H1 (cell line): ENCODE measurements at regions not wholly inside any gene's neighbourhood (a gene's known extent, or its start where the extent isn't known, plus 50 kb on each side); places are given as distances from the start of the nearest gene placed in this dataset.

Experiments used
- CTCF ChIA-PET: fragments of 300-600 bp; sonication (Branson Sonifier 250); formaldehyde crosslinking; loops from one replicate; lab custom pipeline; 2021; ENCODE audit not compliant: partially characterized antibody; lab: Charles Lee
- POLR2A ChIA-PET: fragments of 300-600 bp; sonication (Branson Sonifier 250); formaldehyde crosslinking; loops from one replicate; lab custom pipeline; 2021; ENCODE audit warnings: inconsistent platforms; ENCODE audit not compliant: partially characterized antibody; lab: Charles Lee
- DNase-seq, 2 experiments: peaks; one replicate each; pipeline versions ENCODE4 v3.0.0 to v3.0.0-alpha.2; 2010 to 2022; ENCODE audit warnings: low spot score in 2 of 2, low read depth in 1 of 2, mixed read lengths in 1 of 2
- FAIRE-seq: peaks from 2 replicates; lab custom pipeline; 2011; peaks lifted over from hg19 to GRCh38; lab: Jason Lieb, UNC
- H2AFZ ChIP-seq: 2 replicates; pipeline ENCODE4 v1.8.1; 2012; ENCODE audit warnings: low read length, inconsistent platforms
- H2AK5ac ChIP-seq: 2 replicates; pipeline ENCODE4 v1.6.1; 2013; ENCODE audit warnings: low read depth, low read length
- H2BK120ac ChIP-seq: replicated peaks from 2 replicates; pipeline ENCODE3; 2013; ENCODE audit warnings: low read depth, low read length, inconsistent platforms
- H2BK12ac ChIP-seq: 2 replicates; pipeline ENCODE4 v1.6.1; 2013; ENCODE audit warnings: low read depth, low read length
- H2BK15ac ChIP-seq: 2 replicates; pipeline ENCODE4 v1.6.1; 2013; ENCODE audit warnings: low read length
- H2BK20ac ChIP-seq: 2 replicates; pipeline ENCODE4 v1.6.1; 2013; ENCODE audit warnings: low read length
- H2BK5ac ChIP-seq: 2 replicates; pipeline ENCODE4 v1.6.1; 2013; ENCODE audit warnings: low read depth, low read length
- H3K14ac ChIP-seq: 2 replicates; pipeline ENCODE4 v1.6.1; 2013; ENCODE audit warnings: inconsistent platforms; ENCODE audit not compliant: insufficient read length
- H3K18ac ChIP-seq: 2 replicates; pipeline ENCODE4 v1.6.1; 2013; ENCODE audit warnings: low read length; ENCODE audit errors: extremely low read depth
- H3K23ac ChIP-seq: 2 replicates; pipeline ENCODE4 v1.6.1; 2013; ENCODE audit warnings: inconsistent platforms; ENCODE audit not compliant: insufficient read length
- H3K23me2 ChIP-seq: 2 replicates; pipeline ENCODE4 v1.6.1; 2013; ENCODE audit warnings: low read depth, low read length
- H3K27ac ChIP-seq: 2 replicates; pipeline ENCODE4 v1.6.1; 2011; ENCODE audit warnings: low read depth, low read length, inconsistent platforms
- H3K27me3 ChIP-seq, 4 experiments: replicated peaks in 1 of 4; 1 replicate in 1 of 4; 2 replicates in 3 of 4; pipeline versions ENCODE4 v1.6.1 to v1.8.1; 2011 to 2013; ENCODE audit warnings: low read length in 3 of 4, mild to moderate bottlenecking in 3 of 4, inconsistent platforms in 2 of 4, mixed read lengths in 2 of 4, moderate library complexity in 1 of 4; ENCODE audit not compliant: control insufficient read depth in 3 of 4, insufficient read depth in 3 of 4; ENCODE audit errors: extremely low read depth in 1 of 4
- H3K36me3 ChIP-seq, 4 experiments: 2 replicates each; pipeline versions ENCODE4 v1.6.1 to v1.8.1; 2011 to 2013; ENCODE audit warnings: mild to moderate bottlenecking in 4 of 4, low read length in 3 of 4, moderate library complexity in 2 of 4, control low read depth in 1 of 4, inconsistent platforms in 1 of 4; ENCODE audit not compliant: insufficient read depth in 4 of 4, control insufficient read depth in 2 of 4
- H3K4ac ChIP-seq: replicated peaks from 2 replicates; pipeline ENCODE3; 2013; ENCODE audit warnings: low read length, low read depth, mixed read lengths, inconsistent platforms; ENCODE audit not compliant: insufficient read length
- H3K4me1 ChIP-seq, 4 experiments: replicated peaks in 1 of 4; 1 replicate in 1 of 4; 2 replicates in 3 of 4; pipeline versions ENCODE4 v1.6.1 to v1.8.1; 2011 to 2013; ENCODE audit warnings: low read length in 3 of 4, inconsistent platforms in 2 of 4, mixed read lengths in 1 of 4; ENCODE audit not compliant: insufficient read depth in 4 of 4, control insufficient read depth in 3 of 4
- H3K4me2 ChIP-seq, 2 experiments: 2 replicates each; pipeline versions ENCODE4 v1.6.1 to v1.8.1; 2011 to 2013; ENCODE audit warnings: low read depth in 2 of 2, low read length in 2 of 2, control low read depth in 1 of 2, inconsistent platforms in 1 of 2, mild to moderate bottlenecking in 1 of 2; ENCODE audit not compliant: insufficient read depth in 1 of 2
- H3K4me3 ChIP-seq, 4 experiments: fragments of 200-600, 300-600 bp in 1 of 4; sonication (generic), shearing (Covaris generic), sonication (Bioruptor Twin) in 1 of 4; 2 replicates each; pipeline versions ENCODE4 v1.5.1 to v1.8.1; 2011 to 2016; ENCODE audit warnings: low read length in 4 of 4, low read depth in 3 of 4, control low read depth in 2 of 4, inconsistent platforms in 2 of 4, mild to moderate bottlenecking in 2 of 4, mixed read lengths in 1 of 4, moderate library complexity in 1 of 4; ENCODE audit not compliant: insufficient read depth in 2 of 4; ENCODE audit errors: extremely low read depth in 1 of 4
- H3K56ac ChIP-seq: replicated peaks from 2 replicates; pipeline ENCODE3; 2013; ENCODE audit warnings: low read depth, mild to moderate bottlenecking, mixed read lengths, low read length, inconsistent platforms; ENCODE audit not compliant: insufficient read length
- H3K79me1 ChIP-seq: 2 replicates; pipeline ENCODE4 v1.6.1; 2013; ENCODE audit warnings: low read depth, low read length, control low read depth
- H3K79me2 ChIP-seq, 2 experiments: 2 replicates each; pipeline versions ENCODE4 v1.6.1 to v1.8.1; 2012 to 2013; ENCODE audit warnings: low read length in 2 of 2, mild to moderate bottlenecking in 2 of 2, inconsistent platforms in 1 of 2; ENCODE audit not compliant: insufficient read depth in 2 of 2, control insufficient read depth in 1 of 2
- H3K9ac ChIP-seq, 4 experiments: replicated peaks in 1 of 4; 1 replicate in 1 of 4; 2 replicates in 3 of 4; pipeline versions ENCODE4 v1.6.1 to v1.8.1; 2011 to 2013; ENCODE audit warnings: low read depth in 3 of 4, low read length in 3 of 4, control low read depth in 2 of 4, mild to moderate bottlenecking in 2 of 4, moderate library complexity in 2 of 4, inconsistent platforms in 1 of 4; ENCODE audit errors: extremely low read depth in 1 of 4
- H3K9me3 ChIP-seq, 2 experiments: 2 replicates each; pipeline versions ENCODE4 v1.6.1 to v1.8.1; 2012 to 2013; ENCODE audit warnings: mild to moderate bottlenecking in 2 of 2, moderate library complexity in 2 of 2, control low read depth in 1 of 2, inconsistent platforms in 1 of 2, low read depth in 1 of 2, low read length in 1 of 2, mixed read lengths in 1 of 2; ENCODE audit not compliant: insufficient read depth in 2 of 2
- H4K20me1 ChIP-seq, 2 experiments: replicated peaks in 1 of 2; 2 replicates each; pipeline versions ENCODE3 to v1.8.1; 2011 to 2013; ENCODE audit warnings: inconsistent platforms in 2 of 2, low read length in 2 of 2, mild to moderate bottlenecking in 1 of 2; ENCODE audit not compliant: insufficient read depth in 2 of 2, control insufficient read depth in 1 of 2
- H4K5ac ChIP-seq: 2 replicates; pipeline ENCODE4 v1.6.1; 2013; ENCODE audit warnings: low read length, low read depth, mixed read lengths, inconsistent platforms; ENCODE audit not compliant: insufficient read length
- H4K8ac ChIP-seq: 2 replicates; pipeline ENCODE4 v1.8.0; 2013; ENCODE audit warnings: mild to moderate bottlenecking, moderate library complexity, low read length, inconsistent platforms; ENCODE audit not compliant: insufficient read depth; ENCODE audit errors: extremely low read depth
- H4K91ac ChIP-seq: replicated peaks from 2 replicates; pipeline ENCODE3; 2013; ENCODE audit warnings: low read length, mixed read lengths, inconsistent platforms; ENCODE audit not compliant: insufficient read length
- E2F6 ChIP-seq: IDR thresholded peaks from 2 replicates; pipeline ENCODE4 v1.6.1; 2012; ENCODE audit warnings: inconsistent platforms
- EZH2 ChIP-seq: fragments of 200-600 bp; sonication (generic); IDR thresholded peaks from 2 replicates; pipeline ENCODE4 v1.7.1; 2012; ENCODE audit warnings: low read depth, mild to moderate bottlenecking, moderate library complexity, low read length, inconsistent platforms; ENCODE audit not compliant: severe bottlenecking
- HDAC2 ChIP-seq, 2 experiments: fragments of 300-600 bp in 1 of 2; sonication (generic) in 1 of 2; IDR thresholded peaks; 2 replicates each; pipeline ENCODE4 v1.6.1; 2011 to 2012; ENCODE audit warnings: low read depth in 2 of 2, low read length in 2 of 2, mild to moderate bottlenecking in 2 of 2, moderate library complexity in 2 of 2, borderline replicate concordance in 1 of 2, inconsistent platforms in 1 of 2
- SIN3A ChIP-seq, 2 experiments: IDR thresholded peaks in 1 of 2; conservative IDR thresholded peaks in 1 of 2; 2 replicates each; pipeline ENCODE4 v1.6.1; 2011 to 2012; ENCODE audit warnings: low read length in 2 of 2, improper control_type of control experiment in 1 of 2, low read depth in 1 of 2, mild to moderate bottlenecking in 1 of 2
- SIX5 ChIP-seq: IDR thresholded peaks from 2 replicates; pipeline ENCODE4 v1.6.1; 2011; ENCODE audit warnings: mild to moderate bottlenecking, low read depth, low read length
- SP1 ChIP-seq: IDR thresholded peaks from 2 replicates; pipeline ENCODE4 v1.6.1; 2011; ENCODE audit warnings: low read depth, low read length
- WGBS, 2 experiments: shearing (Covaris generic) in 1 of 2; methylation state at CpG; one replicate each; pipeline versions ENCODE4 v1.1.6 to v1.1.7; 2013 to 2015; ENCODE audit warnings: low lambda C conversion rate in 2 of 2, mixed read lengths in 2 of 2, inconsistent platforms in 1 of 2, low coverage in 1 of 2, missing lambda C conversion rate in 1 of 2; ENCODE audit not compliant: insufficient replicate concordance in 2 of 2, insufficient coverage in 1 of 2, insufficient read length in 1 of 2; ENCODE audit errors: extremely low coverage in 1 of 2, missing lambda C conversion rate in 1 of 2; 5-methylcytosine and 5-hydroxymethylcytosine counted together
- TF ChIP-seq, protein P1 (sequence below), 3 experiments: IDR thresholded peaks; 1 replicate in 2 of 3; 2 replicates in 1 of 3; pipeline versions ENCODE4 v1.5.1 to v1.6.1; 2011; ENCODE audit warnings: low read length in 3 of 3, mild to moderate bottlenecking in 3 of 3, inconsistent platforms in 2 of 3, low read depth in 1 of 3, moderate library complexity in 1 of 3; ENCODE audit not compliant: insufficient read depth in 1 of 3; ENCODE audit errors: control extremely low read depth in 1 of 3

- Histone ChIP-seq H3K36me3 (no peaks in the 10 kb centered on the region), H2BK12ac (peak overlapping the region; percentile 78; the same call in 1 of the 2 replicates), H3K56ac (no peak overlapping the region), H3K4ac (peak overlapping the region; percentile 65), H3K4me3 (0 out of 8 replicates have a peak overlapping the region, but pooled peaks of 2 of the 4 experiments have one; percentile 1 to 2), H4K20me1 (no peaks in the 10 kb centered on the region), H3K18ac (peak overlapping the region; percentile 39), H4K91ac (peak overlapping the region; percentile 32), H3K14ac (no peak overlapping the region), H3K9ac (no peak overlapping the region), H2AK5ac (no peak overlapping the region), H2AFZ (no peak overlapping the region), H3K27me3 (no peaks in the 10 kb centered on the region; a peak in 1 of 7 replicates), H3K79me1 (no peaks in the 10 kb centered on the region; the same call in 1 of the 2 replicates), H2BK15ac (peak overlapping the region; percentile 84; the same call in 1 of the 2 replicates), H3K4me1 (peaks cover 2 to 14% (median 11%) of the 10 kb centered on the region in 4 experiments), H2BK20ac (peak overlapping the region; percentile 68), H3K9me3 (no peaks in the 10 kb centered on the region), H4K5ac (no peak overlapping the region), H3K23ac (no peak overlapping the region), H3K79me2 (no peaks in the 10 kb centered on the region), H3K4me2 (peak overlapping the region; percentile 6 to 23; a peak in 1 of 4 replicates), H4K8ac (no peak overlapping the region), H2BK5ac (peak overlapping the region; percentile 28; the same call in 1 of the 2 replicates), H3K23me2 (no peaks in the 10 kb centered on the region; the same call in 1 of the 2 replicates), H3K27ac (no peak overlapping the region), H2BK120ac (peak overlapping the region; percentile 3)
- ChIA-PET CTCF (interaction anchor here (0.7 to 3.1 kb wide), 11 partner anchors 8 to 124 kb away, joined by 3 to 12 read pairs (median 4); no protein-coding TSS in a partner anchor), POLR2A (interaction anchor here (0.6 kb wide), 1 partner anchor 61 kb away, joined by 3 read pairs; no protein-coding TSS in a partner anchor)
- DNase-seq (no peak), FAIRE-seq (no peak)
- 79% methylated on average over 3 of the region's 3 CpGs; no CpG with 5 or more reads in 1 of the 2 experiments for WGBS, 2 experiments
- no peak for TF ChIP-seq E2F6
- TF ChIP-seq EZH2 = no peak
- no peak for TF ChIP-seq SP1
- TF ChIP-seq HDAC2 (IDR thresholded peaks at IDR 0.05; ENCODE audit: borderline replicate concordance in 1 of 2, low read depth in 2 of 2, low read length in 2 of 2) = no peak
- TF ChIP-seq SIN3A (conservative IDR thresholded peaks at IDR 0.05 in 1 of 2, IDR thresholded peaks at IDR 0.05 in 1 of 2; ENCODE audit: low read depth in 1 of 2, low read length in 2 of 2) = no peak
- TF ChIP-seq SIX5 = no peak
- TF ChIP-seq, protein P1, sequence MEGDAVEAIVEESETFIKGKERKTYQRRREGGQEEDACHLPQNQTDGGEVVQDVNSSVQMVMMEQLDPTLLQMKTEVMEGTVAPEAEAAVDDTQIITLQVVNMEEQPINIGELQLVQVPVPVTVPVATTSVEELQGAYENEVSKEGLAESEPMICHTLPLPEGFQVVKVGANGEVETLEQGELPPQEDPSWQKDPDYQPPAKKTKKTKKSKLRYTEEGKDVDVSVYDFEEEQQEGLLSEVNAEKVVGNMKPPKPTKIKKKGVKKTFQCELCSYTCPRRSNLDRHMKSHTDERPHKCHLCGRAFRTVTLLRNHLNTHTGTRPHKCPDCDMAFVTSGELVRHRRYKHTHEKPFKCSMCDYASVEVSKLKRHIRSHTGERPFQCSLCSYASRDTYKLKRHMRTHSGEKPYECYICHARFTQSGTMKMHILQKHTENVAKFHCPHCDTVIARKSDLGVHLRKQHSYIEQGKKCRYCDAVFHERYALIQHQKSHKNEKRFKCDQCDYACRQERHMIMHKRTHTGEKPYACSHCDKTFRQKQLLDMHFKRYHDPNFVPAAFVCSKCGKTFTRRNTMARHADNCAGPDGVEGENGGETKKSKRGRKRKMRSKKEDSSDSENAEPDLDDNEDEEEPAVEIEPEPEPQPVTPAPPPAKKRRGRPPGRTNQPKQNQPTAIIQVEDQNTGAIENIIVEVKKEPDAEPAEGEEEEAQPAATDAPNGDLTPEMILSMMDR (IDR thresholded peaks at IDR 0.05; ENCODE audit: control extremely low read depth in 1 of 3, insufficient read depth in 1 of 3, low read depth in 1 of 3, low read length in 3 of 3) = no peak
Measured at GRCh38 chr9:70478963-70479641, 64.6 kb upstream of the KLF9 start.
